ENCODE measurements at regions not wholly inside any gene's neighbourhood (a gene's known extent, or its start where the extent isn't known, plus 50 kb on each side); places are given as distances from the start of the nearest gene placed in this dataset.
"Not testable (repeated sequence)": the region's sequence is repeated elsewhere in the genome, so short reads cannot be mapped to it uniquely, and the experiment has no call there.

DNA sequence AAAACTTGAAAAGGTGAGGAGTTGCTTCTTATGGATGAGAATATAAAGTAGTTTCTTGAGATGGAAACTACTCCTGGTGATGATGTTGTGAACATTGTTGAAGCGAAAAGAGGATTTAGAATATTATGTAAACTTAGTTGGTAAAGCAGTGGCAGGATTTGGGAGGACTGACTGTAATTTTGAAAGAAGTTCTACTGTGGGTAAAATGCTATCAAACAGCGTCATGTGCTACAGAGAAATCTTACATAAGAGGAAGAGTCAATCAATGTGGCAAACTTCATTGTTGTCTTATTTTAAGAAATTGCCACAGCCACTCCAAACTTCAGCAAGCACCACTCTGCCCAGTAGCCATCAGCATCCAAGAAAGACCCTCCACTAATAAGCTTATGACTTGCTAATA lies 112.9 kb upstream of the ZEB2 start:
- no peak for FAIRE-seq

DNA sequence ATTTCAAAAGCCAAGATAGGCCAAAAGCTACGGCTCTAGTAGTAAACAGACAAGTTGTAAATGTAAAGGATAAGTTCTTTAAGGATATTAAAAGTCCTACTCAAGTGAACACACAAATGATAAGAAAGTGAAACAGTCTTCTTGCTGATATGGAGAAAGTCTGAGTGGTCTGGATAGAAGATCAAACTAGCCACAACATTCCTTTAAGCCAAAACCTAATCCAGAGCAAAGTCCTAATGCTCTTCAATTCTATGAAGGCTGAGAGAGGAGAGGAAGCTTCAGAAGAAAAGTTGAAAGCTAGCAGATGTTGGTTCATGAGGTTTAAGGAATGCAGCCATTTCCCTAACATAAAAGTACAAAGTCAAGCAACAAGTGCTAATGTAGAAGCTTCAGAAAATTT lies 111.7 kb upstream of the ZEB2 start:
- no peak for FAIRE-seq

DNA sequence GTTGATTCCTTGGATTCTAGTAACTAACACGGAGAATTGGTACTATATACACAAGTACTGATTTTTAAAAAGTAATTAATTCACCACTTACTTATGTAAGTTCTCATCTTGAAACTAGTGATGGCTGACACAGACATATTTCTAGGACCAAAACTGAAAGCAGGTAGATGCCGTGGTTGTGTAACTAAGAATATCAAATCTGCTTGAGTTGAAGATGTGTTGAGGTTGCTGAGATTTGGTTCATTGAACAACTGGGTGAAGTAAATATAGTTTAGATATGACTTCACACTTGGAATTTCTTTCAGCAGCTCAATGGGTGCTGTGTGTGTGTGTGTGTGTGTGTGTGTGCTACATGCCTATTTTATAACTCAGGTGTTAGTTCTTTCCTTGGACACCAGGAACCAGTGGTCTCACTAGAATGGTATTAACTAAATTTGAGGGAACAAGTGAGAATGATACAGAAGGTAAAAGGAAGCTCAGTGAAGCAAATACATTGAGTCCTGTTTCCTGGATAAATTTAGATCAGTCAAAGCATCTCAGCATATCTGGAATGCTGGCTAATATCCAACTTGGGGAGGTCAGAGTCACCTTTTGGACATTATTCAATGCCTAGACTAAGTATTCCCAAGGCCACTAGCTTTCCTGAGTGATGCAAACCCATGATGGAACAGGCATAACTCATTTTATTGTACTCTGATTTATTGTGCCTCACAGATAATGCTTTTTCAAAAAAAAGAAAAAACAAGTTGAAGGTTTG lies 110.7 kb upstream of the ZEB2 start:
- no peak for FAIRE-seq

DNA sequence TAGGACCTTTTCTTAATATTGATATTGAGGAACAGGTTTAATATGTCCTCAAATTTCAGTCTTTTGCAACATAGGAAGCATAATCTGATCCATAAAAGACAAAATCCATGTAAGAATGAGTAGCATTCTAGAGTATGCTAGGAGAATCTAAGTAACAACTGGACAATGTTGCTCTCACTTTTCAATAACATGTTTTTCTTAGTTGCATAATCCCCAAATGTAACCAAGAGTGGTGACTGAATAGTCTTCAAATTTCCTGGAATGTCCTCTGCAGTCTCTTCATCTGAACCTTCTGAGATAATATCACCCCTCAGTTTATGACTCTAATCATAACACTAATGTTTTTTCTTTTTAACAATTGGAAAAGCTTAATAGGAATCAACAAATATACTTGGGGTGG lies 110.0 kb upstream of the ZEB2 start:
- FAIRE-seq, result no peak

DNA sequence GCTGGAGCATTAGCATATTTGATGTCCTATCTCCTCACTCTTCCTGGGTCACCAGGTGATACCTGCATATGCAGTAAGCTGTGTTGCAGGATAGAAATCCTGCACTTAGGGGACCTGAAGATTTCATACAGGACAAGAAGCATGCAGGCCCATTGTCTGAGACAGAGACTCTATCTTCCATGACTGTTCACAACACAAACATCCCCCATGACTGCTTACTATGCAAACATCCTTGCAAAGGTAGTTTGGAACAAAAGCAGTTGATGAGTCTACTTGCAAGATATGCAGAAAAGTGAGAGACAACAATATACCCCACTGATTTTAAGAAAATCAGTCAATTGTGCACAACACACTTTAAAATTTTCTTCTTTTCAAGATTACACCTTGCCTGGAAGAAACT lies 108.6 kb upstream of the ZEB2 start:
- no peak for FAIRE-seq

DNA sequence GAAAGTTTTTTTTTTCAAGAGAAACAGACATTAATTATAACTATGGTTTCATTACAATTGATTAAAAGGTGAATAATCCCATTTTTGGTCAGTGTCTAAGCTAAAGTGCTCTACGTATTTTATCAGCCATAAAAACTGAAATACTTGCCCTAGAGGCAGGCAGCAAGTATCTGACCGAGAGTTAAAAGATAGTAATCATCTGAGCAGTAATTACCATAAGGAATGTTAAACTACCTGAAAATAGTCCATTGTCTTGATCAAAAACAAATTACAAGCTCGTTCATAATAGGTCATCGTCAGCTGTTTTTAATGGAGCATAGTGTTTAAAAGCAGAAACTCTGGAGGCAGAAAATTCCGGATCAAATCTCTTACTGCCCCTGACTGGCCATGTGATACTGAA lies 105.7 kb upstream of the ZEB2 start:
- FAIRE-seq, result no peak

DNA sequence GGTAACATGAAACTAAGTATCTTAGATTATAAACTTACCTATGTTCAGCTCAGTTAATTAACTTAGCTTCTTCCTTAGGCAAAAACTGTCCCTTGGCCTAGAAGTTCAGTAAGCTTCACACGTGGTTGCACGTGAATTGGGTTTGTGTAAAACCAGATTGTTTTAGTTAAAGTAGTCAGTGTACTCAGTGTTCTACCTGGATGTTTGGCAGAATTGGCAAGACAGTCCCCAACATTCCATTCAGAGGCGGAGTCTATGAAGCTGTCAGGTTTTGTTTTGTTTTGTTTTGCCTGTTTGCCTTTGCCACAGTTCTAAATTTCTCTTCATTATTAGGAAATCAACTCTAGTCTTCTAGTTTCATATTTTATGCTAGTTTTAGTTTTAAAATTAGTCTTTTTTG lies 105.3 kb upstream of the ZEB2 start:
- no peak for FAIRE-seq

DNA sequence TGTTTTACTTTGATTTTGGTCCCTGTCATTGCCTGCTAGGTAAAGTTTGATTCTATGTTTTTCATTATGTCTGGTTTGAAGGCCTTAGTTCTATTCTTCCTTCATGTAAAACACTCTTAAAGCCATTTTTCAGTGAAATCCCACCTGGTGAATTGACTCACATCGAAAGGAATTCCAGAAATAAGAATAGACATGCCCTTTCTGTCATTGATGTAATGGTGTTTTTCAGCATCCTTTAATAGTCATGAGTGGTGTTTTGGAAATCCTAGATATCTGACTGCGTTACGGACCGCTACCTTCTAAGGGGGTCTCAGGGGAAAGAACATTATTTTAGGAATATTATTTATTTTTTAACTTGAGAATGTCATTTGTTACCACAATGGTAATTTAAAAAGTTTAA lies 104.5 kb upstream of the ZEB2 start:
- no peak for FAIRE-seq

DNA sequence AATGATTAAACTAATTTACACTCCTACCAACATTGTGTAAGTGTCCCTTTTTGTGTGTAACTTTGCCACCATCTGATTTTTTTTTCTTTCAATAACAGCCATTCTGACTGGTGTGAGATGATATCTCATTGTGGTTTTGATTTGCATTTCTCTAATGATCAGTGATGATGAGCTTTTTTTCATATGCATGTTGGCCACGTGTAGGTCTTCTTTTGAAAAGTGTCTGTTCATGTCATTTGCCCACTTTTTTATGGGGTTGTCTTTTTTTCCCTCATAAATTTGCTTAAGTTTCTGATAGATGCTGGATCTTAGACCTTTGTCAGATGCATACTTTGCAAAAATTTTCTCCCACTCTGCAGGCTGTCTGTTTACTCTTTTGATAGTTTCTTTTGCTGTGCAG lies 102.5 kb upstream of the ZEB2 start:
- FAIRE-seq, result not testable (repeated sequence)

DNA sequence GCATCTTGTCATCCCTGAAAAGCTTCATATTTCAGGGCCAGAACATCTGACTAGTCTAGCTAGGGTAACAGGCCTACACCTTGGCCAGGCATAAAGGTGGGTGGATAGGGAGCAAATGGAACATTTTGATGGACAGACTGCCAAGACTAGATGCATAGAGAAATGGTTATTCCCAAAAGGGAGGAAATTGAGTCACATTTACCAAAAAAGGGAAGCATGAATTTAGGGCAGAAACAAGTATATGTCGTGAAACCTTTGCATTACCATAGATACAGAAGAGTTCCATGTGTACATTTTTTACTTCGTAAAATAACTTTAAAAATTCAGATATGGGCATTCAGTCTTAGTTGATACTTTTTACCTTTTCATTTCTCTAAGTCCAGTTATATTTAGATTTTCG lies 101.3 kb upstream of the ZEB2 start:
- no peak for FAIRE-seq

DNA sequence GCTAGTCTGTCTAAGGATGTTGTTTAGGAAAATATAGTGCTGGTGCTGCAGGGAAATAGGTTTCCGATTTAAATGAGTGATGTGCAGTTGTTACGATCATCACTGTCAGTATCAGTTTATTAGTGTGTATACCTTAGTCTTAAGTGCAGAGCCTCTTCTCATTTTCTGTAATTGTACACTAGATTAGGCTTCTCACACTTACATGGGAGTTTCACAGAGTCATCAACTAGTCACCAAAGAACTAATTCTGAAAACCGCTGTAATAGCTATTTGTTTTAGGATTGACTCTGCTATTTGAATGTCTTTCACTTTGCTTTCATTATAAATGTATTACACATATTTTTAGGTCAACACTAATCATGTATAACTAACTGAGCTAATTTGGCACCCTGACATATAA lies 99.8 kb upstream of the ZEB2 start:
- FAIRE-seq, result no peak

DNA sequence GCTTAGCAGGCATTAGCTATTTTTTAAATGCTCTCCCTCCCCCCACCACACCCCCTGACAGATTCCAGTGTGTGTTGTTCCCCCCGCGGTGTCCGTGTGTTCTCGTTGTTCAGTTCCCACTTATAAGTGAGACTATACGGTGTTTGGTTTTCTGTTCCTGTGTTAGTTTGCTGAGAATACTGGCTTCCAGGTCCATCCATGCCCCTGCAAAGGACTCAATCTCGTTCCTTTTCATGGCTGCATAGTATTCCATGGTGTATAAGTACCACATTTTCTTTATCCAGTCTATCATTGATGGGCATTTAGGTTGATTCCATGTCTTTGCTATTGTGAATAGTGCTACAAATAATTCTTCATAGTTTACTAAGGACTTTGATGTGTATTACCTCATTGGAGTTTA lies 97.3 kb upstream of the ZEB2 start:
- not testable (repeated sequence) for FAIRE-seq

DNA sequence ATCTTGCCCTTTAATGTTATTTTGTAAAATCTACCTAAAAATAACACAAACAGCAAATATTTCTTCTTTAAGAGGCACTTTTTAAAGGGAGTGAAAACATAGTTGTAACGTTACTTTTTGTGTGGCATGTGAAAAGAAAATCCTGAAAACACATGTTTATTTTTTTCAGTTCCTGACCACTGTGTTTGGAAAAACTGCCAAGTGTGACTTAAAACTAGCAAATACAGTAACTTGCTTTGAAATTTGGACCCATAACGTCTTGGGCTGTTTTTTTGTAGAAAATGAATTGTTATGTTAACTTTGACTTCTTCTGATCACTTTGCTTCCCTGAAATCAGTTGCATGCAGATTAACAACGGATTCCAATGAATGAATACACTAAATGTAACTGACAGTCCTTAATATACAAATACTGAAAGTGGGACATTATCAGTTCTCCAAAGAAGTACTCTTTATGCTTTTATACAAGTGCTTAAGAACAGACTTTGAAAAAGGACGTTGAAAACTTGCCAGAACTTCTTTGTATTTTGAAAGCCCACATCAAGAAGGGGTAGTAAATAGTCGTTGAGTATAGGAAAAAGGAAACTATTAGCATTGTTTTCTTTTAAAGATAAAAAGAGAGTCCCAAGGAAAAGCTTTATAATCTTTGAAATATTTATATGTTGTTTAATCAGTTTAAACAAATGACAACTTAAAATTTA lies 96.1 kb upstream of the ZEB2 start:
- no peak for FAIRE-seq

DNA sequence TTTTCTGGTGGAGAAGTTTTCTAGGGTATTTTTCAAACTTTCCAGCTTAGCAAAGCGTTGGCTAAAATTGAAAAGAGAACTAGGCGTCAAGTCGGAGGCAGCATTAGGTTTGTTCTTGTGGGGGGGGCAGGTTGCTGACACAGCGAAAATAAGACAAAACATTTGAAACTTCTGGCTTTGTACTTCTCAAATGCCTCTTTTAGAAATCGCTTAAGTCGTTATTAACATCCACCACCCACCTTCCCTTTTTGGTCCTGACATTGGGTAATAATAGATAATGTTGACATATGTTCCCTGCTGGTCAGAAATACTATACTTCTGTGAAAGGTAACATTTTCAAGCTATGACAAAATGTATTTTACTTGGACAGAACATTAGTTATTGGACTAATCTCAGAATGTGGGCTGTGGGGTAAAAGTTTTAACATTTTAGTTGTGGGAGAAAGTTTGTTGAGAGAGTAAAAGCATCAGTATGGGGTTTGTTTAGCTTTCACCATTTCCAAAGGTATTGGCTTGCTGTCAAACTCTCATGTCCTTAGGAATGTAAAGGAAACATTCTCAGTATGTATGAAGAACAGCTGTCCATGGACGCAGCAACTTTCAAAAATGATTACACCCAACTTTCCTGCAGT lies 88.1 kb upstream of the ZEB2 start:
- FAIRE-seq, result no peak

DNA sequence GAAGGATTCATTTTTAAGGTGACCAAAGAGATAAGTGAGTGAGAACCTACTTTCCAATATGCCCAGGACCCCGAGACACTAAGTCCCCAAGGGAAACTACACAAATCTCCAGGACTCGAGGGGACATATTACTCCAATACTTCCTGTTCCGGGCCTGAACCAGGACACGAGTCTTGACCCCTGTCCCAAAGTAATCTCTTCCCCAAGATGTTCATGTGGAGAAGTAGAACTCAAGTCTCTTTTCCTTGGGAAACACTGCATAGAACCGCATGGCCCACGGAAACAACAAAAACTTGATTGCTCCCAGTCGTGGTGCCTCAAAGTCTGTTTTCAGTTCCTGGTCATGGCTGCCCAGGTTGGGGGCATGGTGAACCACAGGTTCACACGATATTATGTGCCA lies 87.2 kb upstream of the ZEB2 start:
- FAIRE-seq, result no peak

DNA sequence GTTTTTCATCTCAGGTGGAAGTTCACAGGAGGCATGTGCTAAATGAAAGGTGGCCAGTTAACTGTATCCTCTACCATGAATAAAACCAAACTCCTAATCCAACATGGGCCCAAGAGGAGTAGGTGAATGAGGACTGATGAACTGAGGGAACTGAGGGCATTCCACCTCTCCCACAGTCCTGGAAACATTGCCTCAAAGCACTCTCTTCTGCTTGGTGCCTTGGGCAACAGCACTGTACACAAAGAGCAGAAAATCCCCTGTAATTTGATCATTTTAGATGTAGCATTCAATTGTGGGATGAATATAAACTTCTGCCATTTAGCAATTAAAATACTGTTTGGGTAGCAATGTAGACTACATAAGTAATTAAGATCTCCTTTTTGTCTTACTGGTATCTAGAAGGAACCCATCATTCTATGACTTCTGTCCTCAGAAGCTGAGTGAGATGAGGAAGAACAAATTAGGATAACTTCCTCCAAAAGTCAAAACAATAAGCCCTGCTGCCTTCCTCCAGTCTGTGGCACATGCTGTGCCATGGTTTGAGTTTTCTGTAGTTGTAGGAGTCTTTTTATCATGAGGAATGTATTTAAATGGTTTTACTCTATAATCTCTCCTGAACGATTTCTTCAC lies 86.7 kb upstream of the ZEB2 start:
- no peak for FAIRE-seq

DNA sequence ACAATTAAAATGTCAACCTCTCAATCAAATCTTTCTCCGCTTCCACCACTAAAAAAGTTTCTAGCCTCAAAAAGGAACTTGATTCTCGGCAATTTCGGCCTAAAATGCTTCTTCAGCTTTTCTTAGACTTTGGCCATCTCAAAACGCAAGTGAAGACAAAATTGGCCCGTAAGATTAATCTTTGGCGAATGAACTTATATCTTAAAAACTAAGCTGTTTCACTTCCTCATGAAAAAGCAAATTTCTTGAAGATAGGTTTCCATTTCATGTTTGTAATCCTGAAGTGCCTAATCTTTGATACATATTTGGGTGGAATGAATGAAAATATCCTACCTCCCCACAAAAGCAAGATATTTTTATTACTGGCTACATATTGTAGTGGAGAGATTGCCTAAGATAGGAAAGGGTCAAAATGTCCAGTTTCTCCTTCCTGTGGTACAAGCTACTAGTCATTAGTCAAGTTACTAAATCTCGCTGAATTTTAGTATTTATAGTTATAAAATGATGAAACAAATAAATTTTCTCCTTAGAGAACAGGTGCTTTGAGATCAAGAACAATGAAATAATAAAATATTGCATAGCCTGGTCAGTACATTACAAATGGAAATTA lies 85.4 kb upstream of the ZEB2 start:
- FAIRE-seq, result no peak

DNA sequence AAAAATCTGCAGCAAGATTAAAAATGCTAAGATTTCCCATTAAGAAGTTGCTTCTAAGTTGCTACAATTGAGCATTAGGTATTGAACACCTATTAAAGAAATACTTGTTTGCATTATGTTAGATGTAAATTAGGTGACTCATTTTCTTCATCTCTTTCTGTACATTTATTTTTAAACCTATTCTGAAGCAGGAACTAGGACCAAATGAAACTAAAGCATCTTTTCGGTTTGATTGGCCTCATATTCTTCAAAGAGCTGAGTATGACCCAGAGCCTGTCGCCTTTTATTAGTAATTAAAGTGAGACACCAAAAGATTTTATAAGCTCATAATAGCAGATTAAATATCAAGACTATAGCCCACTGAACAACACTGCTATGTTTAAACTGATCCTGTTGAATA lies 83.4 kb upstream of the ZEB2 start:
- no peak for FAIRE-seq

DNA sequence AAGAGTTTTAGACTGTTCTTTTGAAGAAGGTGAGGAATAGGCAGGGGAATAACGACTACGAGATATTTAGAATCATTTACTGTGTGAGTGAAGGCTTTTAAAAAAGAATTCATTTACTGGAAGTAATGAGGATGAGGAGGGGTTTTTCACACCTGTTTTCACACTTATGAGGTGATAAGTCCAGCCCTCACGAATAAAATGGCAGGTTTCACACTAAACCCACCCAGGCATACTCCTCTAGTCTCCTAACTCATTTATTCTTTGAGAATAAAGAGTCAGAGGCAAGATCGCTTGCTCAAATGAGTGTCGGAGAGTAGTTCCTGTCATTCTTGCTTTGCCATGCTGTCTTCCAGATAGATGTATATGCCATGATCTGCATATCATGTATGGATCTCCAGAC lies 79.0 kb upstream of the ZEB2 start:
- FAIRE-seq, result no peak

DNA sequence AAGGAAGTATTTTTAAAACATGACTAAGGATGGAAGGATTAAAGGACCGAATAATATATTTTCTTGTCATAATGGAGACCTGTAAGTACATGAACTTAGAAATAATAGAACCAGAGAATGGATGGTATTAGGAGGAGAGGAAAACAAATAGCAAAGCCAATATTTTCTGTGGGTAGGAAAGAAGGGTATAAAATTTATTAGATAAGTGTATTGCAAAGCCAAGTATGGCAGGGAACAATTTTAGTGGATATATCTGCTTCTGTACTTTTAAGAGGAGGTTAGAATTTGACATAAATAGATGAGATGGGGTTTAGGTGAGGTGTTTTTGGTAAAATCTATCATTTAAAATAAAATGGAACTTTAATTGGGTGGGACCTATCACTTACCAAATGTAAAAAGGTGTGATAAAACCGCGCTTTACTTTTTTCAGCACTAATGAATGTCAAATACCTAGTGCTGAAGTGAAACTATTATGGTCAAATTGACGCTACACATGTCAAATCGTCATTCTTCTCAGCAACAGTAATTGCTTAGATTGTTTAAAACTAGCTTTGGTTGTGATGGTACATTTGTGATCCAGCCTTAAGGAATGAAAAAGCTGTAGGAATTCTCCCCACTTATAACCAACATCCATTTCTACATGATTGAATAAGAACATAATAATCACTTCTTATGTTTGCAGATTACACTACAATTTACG lies 78.1 kb upstream of the ZEB2 start:
- no peak for FAIRE-seq

DNA sequence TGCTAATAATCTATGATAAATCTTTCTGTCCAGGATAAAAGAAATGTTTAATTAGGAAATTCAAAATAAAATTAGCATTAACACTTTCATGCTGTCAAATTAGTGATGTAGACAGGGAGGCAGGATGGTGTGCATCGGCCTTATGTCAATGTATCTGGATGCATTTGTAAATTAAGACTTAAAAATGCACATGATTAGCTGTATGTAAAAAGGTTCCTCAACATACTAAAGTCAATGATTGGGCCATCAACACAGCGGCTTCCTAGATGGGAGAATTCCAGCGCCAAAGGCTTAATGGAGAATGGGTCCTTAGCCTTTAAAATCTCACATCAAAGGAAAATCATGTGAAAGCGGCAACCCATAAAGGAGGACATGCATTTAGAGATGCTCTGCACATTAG lies 77.5 kb upstream of the ZEB2 start:
- FAIRE-seq, result no peak

DNA sequence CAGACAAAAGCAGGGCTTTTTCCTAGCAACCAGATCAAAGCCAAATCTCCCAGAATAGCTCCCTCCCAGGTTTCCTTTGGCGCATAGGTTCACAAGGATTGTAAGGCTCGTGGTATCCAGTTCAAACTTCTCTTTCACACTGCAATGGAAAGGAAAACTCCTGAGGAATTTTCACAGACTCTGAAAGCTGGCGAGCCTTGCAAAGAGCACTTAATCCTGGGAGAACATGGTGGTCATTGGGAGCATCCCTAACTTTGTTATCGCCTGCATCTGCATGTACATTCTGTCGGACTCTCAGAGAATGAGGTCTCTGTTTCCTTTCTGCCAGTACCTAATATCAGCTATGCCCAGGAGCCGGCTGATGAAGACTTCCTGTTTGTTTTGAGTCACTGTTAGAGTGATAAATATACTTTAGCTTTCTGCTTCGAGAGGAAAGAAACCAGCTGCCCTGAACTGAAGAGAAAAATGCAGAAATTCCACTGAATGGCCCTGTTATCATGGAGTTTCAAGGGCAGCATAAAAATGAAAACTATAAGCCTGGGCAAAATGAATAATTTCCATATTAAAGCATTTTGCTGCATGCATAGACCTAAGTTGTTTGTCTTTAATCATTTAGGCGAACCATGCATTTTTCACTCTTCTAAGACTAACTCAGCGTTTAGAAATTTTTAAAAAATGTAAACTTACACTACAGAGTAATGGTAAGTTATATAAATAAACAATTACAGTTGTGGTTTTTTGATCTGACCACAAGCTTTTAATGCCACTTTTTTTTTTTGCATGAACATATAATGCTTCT lies 76.4 kb upstream of the ZEB2 start:
- peak; percentile 85 for FAIRE-seq

Measured in islet of Langerhans (tissue), 1 donor.